Kidney (tissue), 13 donors: ENCODE measurements at regions not wholly inside any gene's neighbourhood (a gene's known extent, or its start where the extent isn't known, plus 50 kb on each side); places are given as distances from the start of the nearest gene placed in this dataset.

ENCODE experiments used
- DNase-seq, 5 donors: peaks; one replicate each; pipeline ENCODE4 v3.0.0-alpha.2; 2013 to 2020
- FAIRE-seq: peaks from 2 replicates; lab custom pipeline; 2012; peaks lifted over from hg19 to GRCh38; lab: Jason Lieb, UNC
- H3K27ac ChIP-seq, 2 donors: one replicate each; pipeline ENCODE4 v1.7.0; 2013; ENCODE audit warnings: low read depth in 2 of 2, low read length in 2 of 2, inconsistent platforms in 1 of 2
- H3K27me3 ChIP-seq: one replicate; pipeline ENCODE4 v1.7.1; 2013; ENCODE audit warnings: low read length, inconsistent platforms; ENCODE audit not compliant: control insufficient read depth, insufficient read depth
- H3K36me3 ChIP-seq, 3 donors: one replicate each; pipeline versions ENCODE4 v1.7.0 to v1.7.1; 2013; ENCODE audit warnings: low read length in 3 of 3, control low read depth in 1 of 3, inconsistent platforms in 1 of 3; ENCODE audit not compliant: insufficient read depth in 3 of 3, control insufficient read depth in 2 of 3
- H3K4me1 ChIP-seq, 3 donors: one replicate each; pipeline versions ENCODE4 v1.7.0 to v1.7.1; 2013; ENCODE audit warnings: low read length in 3 of 3, inconsistent platforms in 1 of 3, low read depth in 1 of 3; ENCODE audit not compliant: control insufficient read depth in 2 of 3, insufficient read depth in 2 of 3
- H3K4me3 ChIP-seq, 3 donors: one replicate each; pipeline versions ENCODE4 v1.7.0 to v1.8.1; 2013; ENCODE audit warnings: low read length in 3 of 3, control low read depth in 1 of 3, inconsistent platforms in 1 of 3
- H3K9ac ChIP-seq, 3 donors: one replicate each; pipeline versions ENCODE4 v1.7.0 to v1.7.1; 2013; ENCODE audit warnings: low read length in 3 of 3, control low read depth in 1 of 3, inconsistent platforms in 1 of 3
- H3K9me3 ChIP-seq, 3 donors: one replicate each; pipeline versions ENCODE4 v1.7.0 to v1.7.1; 2013; ENCODE audit warnings: low read length in 3 of 3, control low read depth in 1 of 3, inconsistent platforms in 1 of 3; ENCODE audit not compliant: control insufficient read depth in 2 of 3, insufficient read depth in 1 of 3
- intact Hi-C: fragments of 100-400 bp; cut with DNase I; formaldehyde crosslinking; loops from one replicate; pipeline ENCODE4 v1.11.1; 2022
- TF ChIP-seq, protein P1 (sequence below): IDR thresholded peaks from 3 replicates; pipeline ENCODE4 v1.5.1; 2012; ENCODE audit warnings: mild to moderate bottlenecking, moderate library complexity, borderline replicate concordance; ENCODE audit not compliant: insufficient read depth; ENCODE audit errors: extremely low read depth
- donor health status: control.
- donor health status: control.
- donor health status: control.
- donor health status: control.
- donor health status: control.
- donor health status: DM: yes; HTN: yes; CAD: no.
- donor health status: Normal renal cell carcinoma (clear cell type).

DNA sequence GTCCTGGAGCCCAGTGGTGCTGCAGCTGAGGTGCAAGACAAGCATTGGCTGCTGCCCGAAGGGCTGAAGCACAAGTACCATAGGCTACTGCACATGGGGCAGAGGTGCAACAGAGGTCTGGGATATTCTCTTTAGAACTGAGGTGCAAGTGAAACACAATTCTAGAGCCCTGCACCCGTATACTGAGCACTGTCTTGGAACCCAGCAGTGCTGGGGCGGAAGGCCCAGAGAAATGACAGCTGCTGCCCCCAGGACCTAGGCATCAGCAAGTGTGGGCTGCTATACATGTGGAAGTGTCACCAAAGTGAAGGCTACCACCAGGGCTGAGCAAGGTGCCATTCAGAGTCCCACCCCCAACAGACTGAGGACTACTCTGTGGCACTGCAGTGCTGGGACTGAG, 393.6 kb upstream of the STEAP1 start:
- Histone ChIP-seq H3K36me3 (no peaks in the 10 kb centered on the region), H3K9ac (no peak overlapping the region), H3K27ac (no peak overlapping the region), H3K27me3 (no peaks in the 10 kb centered on the region), H3K9me3 (no peaks in the 10 kb centered on the region), H3K4me1 (no peaks in the 10 kb centered on the region), H3K4me3 (no peak overlapping the region)
- no peak for FAIRE-seq
- TF ChIP-seq, protein P1, sequence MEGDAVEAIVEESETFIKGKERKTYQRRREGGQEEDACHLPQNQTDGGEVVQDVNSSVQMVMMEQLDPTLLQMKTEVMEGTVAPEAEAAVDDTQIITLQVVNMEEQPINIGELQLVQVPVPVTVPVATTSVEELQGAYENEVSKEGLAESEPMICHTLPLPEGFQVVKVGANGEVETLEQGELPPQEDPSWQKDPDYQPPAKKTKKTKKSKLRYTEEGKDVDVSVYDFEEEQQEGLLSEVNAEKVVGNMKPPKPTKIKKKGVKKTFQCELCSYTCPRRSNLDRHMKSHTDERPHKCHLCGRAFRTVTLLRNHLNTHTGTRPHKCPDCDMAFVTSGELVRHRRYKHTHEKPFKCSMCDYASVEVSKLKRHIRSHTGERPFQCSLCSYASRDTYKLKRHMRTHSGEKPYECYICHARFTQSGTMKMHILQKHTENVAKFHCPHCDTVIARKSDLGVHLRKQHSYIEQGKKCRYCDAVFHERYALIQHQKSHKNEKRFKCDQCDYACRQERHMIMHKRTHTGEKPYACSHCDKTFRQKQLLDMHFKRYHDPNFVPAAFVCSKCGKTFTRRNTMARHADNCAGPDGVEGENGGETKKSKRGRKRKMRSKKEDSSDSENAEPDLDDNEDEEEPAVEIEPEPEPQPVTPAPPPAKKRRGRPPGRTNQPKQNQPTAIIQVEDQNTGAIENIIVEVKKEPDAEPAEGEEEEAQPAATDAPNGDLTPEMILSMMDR: no peak
- intact Hi-C loops: no loop called here
- no peak for DNase-seq

DNA sequence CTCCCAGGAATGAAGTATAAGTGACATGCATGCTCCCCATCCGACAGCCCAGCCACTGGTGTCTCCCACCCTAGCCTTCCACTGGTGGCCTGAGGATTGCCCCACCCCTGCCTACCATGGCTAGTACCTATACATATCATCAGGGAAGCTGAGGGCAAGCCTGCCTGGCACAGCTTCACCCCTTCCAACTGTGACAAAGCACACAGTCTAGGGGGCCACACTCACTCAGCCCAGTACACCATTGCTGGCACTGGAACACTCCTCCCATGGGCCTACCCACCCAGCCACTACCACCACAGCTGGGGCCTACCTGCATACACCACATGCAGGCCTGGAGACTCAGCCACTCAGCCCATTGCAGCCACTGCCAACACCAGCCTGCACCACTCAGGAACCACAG, 393.1 kb upstream of the STEAP1 start:
- FAIRE-seq: no peak
- no peaks in the 10 kb centered on the region for H3K4me1 ChIP-seq
- H3K9me3 ChIP-seq: no peaks in the 10 kb centered on the region
- intact Hi-C loops: no loop called here
- DNase-seq: peak in 1 of 5 donors; percentile 41
- no peaks in the 10 kb centered on the region for H3K36me3 ChIP-seq
- no peak overlapping the region for H3K27ac ChIP-seq
- no peaks in the 10 kb centered on the region for H3K27me3 ChIP-seq
- no peak overlapping the region for H3K4me3 ChIP-seq
- no peak overlapping the region for H3K9ac ChIP-seq
- TF ChIP-seq, protein P1: no peak

DNA sequence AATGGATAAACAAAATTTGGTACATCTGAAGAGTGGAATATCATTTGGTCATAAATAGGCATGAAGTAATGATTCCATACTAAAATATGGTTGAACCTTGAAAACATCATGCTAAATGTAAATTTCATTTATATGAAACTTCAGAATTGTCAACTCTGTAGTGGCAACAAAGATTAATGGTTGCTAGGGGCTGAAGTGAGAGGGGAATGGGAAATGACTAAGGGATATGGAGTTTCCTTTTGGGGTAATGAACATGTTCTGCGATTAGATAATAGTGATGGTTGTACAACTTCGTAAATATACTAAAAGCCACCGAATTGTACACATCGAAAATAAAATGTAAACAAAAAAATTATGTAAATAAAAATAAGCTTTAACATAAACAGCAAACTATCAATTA, 384.1 kb upstream of the STEAP1 start:
- TF ChIP-seq, protein P1: no peak
- no peak for FAIRE-seq
- Histone ChIP-seq H3K4me1 (no peaks in the 10 kb centered on the region), H3K27me3 (no peaks in the 10 kb centered on the region), H3K36me3 (no peaks in the 10 kb centered on the region), H3K4me3 (no peak overlapping the region), H3K27ac (no peak overlapping the region), H3K9ac (no peak overlapping the region), H3K9me3 (no peaks in the 10 kb centered on the region)
- no peak for DNase-seq
- intact Hi-C loops: no loop called here

DNA sequence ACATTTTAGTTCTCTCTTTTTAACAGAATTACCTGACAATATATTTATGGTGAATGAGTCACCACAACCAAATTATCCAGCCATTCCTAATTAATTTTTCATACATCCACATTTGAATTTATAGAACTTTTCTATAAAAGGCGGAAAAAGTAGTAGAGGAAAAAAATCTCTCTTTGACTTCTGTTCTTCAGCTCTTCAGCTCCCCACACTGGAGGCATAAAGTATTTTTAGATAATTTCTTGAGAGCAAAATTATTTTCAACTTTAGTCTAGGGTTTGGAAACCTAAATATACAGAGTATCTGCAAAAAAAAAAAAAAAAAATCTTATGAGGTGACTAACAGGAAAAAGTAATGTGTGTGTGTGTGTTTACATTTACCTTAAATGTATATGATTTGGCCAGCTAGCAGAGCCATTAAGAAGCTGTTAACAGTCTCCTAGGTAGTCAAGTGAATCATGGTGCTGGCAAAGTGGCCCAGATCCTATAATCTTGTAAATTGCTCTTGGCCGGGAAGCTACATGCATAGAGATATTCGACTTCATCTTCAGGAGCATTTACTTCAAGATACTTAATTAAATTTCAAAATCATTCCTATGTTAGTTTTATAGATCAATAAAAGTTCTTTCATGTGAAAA, 383.1 kb upstream of the STEAP1 start:
- TF ChIP-seq, protein P1: no peak
- H3K27me3 ChIP-seq: no peaks in the 10 kb centered on the region
- H3K36me3 ChIP-seq: no peaks in the 10 kb centered on the region
- FAIRE-seq (no peak), DNase-seq (peak in 2 of 5 donors; percentile 2 to 5)
- H3K4me1 ChIP-seq: no peaks in the 10 kb centered on the region
- intact Hi-C loops: no loop called here
- H3K27ac ChIP-seq: no peak overlapping the region
- H3K4me3 ChIP-seq: no peak overlapping the region
- no peak overlapping the region for H3K9ac ChIP-seq
- H3K9me3 ChIP-seq: no peaks in the 10 kb centered on the region
